GM18505 (cell line): ENCODE measurements at regions not wholly inside any gene's neighbourhood (a gene's known extent, or its start where the extent isn't known, plus 50 kb on each side); places are given as distances from the start of the nearest gene placed in this dataset.
"Not testable (repeated sequence)": the region's sequence is repeated elsewhere in the genome, so short reads cannot be mapped to it uniquely, and the experiment has no call there.

Experiments used
- ATAC-seq: cut with Tn5 transposase; IDR thresholded peaks from one replicate; pipeline ENCODE4 v1.9.1; 2021; ENCODE audit not compliant: unreplicated experiment
- POLR2A ChIP-seq: IDR thresholded peaks from 4 replicates; pipeline ENCODE4 v1.6.1; 2011; ENCODE audit warnings: borderline replicate concordance; ENCODE audit not compliant: insufficient read depth, insufficient read length; ENCODE audit errors: extremely low read depth

DNA sequence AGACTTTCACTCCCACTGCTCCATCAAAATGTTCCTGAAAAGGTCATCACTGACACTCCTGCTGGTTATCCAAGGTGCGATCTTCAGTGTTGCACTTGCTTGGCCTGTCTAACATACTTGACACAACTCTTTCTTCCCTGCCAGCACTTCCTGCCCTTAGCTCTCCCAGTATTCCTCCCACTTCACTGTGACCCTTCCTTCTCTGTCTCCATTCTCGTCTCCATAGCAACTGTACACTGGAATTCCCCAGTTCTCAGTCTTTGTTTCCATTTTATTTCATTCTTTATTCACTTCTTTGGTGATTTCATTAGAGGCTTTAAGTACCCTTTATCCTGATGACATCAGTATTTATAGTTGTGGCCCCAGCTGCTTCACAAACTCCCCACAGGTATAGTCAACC is 333.0 kb downstream of the IRS1 start:
- TF ChIP-seq POLR2A = no peak
- ATAC-seq = no peak

DNA sequence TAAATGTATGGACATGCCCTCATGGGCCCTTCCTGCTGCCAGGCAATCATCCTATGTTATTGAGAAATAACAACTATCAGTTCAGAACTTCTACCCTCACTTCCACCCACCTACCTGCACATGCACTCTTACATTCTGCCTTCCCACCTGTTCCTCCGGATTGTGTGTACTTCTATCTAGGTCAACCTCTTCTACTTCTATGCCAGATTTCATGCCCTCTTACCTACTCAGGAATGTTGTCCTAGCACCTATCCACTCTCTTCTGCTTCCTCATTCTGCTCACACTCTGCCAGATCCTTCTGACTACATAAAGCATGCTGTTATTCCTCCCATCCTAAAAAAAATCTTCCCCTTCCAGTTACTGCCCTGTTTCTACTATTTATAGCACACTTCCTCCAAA is 333.5 kb downstream of the IRS1 start:
- ATAC-seq = no peak

DNA sequence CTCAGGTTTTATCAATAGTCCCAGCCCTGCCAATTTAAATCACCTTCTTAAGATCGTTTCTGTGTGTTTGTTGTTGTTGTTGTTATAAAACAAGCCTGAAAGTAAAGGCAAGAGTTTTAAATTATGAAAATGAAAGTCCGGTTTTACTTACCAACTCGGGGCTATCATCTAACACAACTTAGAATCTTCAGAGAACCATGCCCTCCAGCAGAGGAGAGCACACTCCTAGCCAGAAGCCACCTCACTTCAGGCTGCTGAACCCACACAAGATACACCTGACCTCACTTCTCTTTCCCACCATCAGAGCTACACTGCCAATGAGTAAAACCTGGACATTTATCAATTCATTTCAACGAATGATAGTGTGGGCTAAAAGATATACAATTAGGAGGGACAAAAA is 335.2 kb downstream of the IRS1 start:
- no peak for ATAC-seq
- TF ChIP-seq POLR2A = no peak

More for the DNA sequence above, 333.5 kb downstream of the IRS1 start:
- no peak for TF ChIP-seq POLR2A

GRCh38 chr2:226463154-226463553 is 336.5 kb downstream of the IRS1 start:
- no peak for TF ChIP-seq POLR2A
- no peak for ATAC-seq

GRCh38 chr2:226461981-226462380 is 337.6 kb downstream of the IRS1 start:
- no peak for ATAC-seq
- no peak for TF ChIP-seq POLR2A

DNA sequence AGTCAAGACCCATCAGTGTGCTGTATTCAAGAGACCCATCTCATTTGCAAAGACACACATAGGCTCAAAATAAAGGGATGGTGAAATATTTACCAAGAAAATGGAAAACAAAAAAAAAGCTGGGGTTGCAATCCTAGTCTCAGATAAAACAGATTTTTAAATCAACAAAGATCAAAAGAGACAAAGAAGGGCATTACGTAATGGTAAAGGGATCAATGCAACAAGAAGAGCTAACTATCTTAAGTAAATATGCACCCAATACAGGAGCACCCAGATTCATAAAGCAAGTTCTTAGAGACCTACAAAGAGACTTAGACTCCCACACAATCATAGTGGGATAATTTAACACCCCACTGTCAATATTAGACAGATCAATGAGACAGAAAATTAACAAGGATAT is 343.5 kb downstream of the IRS1 start:
- not testable (repeated sequence) for ATAC-seq

- ATAC-seq = no peak
- no peak for TF ChIP-seq POLR2A
Measured at GRCh38 chr2:226452768-226453167, 346.9 kb downstream of the IRS1 start.

DNA sequence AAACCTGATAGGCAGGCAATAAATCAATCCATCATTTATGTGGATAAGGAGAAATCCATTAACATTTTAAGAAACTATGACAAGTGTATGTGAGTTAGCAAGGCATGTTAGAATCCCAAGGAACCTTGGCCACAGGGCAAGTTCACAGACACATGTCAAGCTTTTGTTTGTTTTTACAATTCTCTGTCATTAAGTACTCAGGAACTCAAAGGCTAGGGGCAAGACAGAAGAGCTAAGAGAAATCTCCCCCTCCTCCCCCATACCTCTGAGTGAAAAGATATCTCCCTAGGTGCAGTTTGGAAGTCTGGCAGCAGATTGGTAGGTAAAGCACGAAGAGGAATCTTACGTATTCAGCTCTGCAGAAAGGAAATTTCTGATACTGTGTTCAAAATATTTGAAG is 348.1 kb downstream of the IRS1 start:
- no peak for TF ChIP-seq POLR2A
- ATAC-seq = no peak

- TF ChIP-seq POLR2A = no peak
- no peak for ATAC-seq
Measured at GRCh38 chr2:226450141-226450540, 349.5 kb downstream of the IRS1 start.

GRCh38 chr2:226447338-226448300 is 352.0 kb downstream of the IRS1 start:
- ATAC-seq = no peak
- TF ChIP-seq POLR2A = no peak

DNA sequence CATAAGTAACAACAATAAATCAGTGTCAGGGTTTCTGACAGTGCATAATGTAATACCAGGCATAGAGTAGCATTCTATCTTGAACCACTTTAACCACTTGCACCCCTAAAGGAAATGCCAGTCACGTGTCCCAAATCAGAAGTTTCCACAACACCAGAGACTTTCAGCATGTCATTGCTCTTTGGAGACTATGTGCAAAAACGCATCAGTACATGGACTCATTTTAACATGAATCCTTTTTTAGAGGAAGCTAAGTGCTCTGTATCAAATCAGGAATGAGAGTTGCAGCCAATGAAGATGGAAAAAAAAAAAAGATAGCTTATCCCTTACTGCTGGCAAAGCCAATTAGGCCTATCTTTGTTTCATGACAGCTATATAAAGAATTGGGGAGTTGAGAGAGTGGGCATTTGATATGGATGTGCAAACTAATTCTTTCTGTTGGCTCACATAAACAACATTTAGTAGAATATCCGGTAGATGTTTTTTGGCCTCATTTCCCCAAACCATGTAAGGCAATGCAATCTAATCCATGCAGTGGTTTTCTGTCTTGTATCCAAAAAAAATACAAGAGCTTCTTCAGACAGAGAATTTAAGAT is 353.1 kb downstream of the IRS1 start:
- ATAC-seq = no peak
- TF ChIP-seq POLR2A = no peak

DNA sequence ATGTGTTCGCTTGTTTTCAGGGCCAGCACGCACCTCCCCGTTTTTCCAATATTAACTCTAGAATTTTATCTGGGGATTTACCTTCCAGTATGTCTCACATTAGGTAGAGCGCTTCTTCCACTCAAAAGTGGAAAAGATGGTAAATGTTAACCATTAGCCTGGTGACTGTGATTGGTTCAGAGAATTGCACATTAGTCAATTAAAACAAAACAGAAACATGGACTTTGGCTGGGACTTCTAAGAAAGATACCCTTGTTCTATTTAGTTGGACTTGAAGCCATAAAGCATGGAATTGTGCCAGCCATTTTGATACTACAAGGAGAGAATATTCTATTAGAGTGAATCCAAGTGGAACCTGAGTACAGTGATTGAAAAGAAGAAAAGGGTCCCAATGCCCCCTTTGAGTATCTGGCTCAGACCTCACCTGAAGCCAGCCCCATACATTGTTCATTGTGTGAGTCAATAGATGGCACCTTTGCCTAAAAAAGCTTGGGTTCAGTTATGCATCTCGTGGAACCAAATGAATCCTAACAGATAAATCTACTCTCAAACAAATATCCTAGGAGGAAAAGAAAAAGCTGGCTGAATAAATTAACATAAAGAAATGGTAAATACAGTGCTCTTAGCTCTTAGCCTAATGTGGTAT is 354.3 kb downstream of the IRS1 start:
- no peak for ATAC-seq
- TF ChIP-seq POLR2A = no peak

DNA sequence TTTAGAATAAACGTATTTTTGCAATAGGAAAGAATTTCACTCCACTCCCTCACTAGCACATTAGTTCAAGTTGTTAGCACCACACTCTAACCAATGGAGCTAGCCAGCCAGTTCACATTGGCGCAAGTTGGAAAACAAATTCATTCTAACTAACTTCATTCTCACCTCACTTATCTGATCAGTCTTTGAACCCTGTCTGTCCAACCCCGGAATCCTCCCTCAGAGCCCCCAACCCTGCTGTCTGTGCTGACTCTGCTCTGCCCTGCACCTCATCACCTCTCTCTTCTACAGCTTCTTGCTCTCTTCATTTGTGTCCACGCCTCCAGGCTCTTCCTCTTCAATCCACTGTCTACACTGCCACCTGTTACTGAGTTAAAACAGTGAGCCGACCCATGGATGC is 356.5 kb downstream of the IRS1 start:
- ATAC-seq = no peak
- no peak for TF ChIP-seq POLR2A
